HepG2 (cell line): ENCODE measurements at regions not wholly inside any gene's neighbourhood (a gene's known extent, or its start where the extent isn't known, plus 50 kb on each side); places are given as distances from the start of the nearest gene placed in this dataset.

Experiments used
- ATAC-seq: fragments of 200-7000 bp; cut with Tn5 transposase; 3 replicates; pipeline ENCODE4 v1.9.1; 2020; ENCODE audit warnings: mild to moderate bottlenecking, moderate library complexity
- BruUV-seq: library from RNA; stranded (reverse); fragments of 400-500 nt; replicated peaks from 2 replicates; lab custom pipeline; 2021; lab: Mats Ljungman, UMichigan
- CTCF ChIA-PET: fragments of 300-600 bp; formaldehyde crosslinking; extraction: SDS; loops from one replicate; lab custom pipeline; 2021; ENCODE audit warnings: low total read pairs, inconsistent platforms, low intra/inter-chr PET ratio; lab: Yijun Ruan, JAX
- POLR2A ChIA-PET: fragments of 350-600 bp; sonication (Branson Sonifier 250); formaldehyde crosslinking; loops from one replicate; lab custom pipeline; 2020; ENCODE audit warnings: antibody characterized with exemption, inconsistent platforms; lab: Yijun Ruan, JAX
- DNase-seq: peaks from one replicate; pipeline ENCODE4 v3.0.0-alpha.2; 2015; ENCODE audit warnings: low spot score
- FAIRE-seq: peaks from 3 replicates; lab custom pipeline; 2011; peaks lifted over from hg19 to GRCh38; lab: Jason Lieb, UNC
- H2AFZ ChIP-seq: one replicate; pipeline ENCODE4 v1.6.1; 2011; ENCODE audit warnings: low read length, inconsistent platforms
- H3K27ac ChIP-seq: fragments of 300-600 bp; 3 replicates; pipeline ENCODE4 v1.8.0; 2011; ENCODE audit warnings: mixed run types, mild to moderate bottlenecking, mixed read lengths, low read length, inconsistent platforms; ENCODE audit not compliant: insufficient read depth; ENCODE audit errors: extremely low read length
- H3K27me3 ChIP-seq, 2 experiments: fragments of 200-600 bp in 1 of 2; 2 replicates in 1 of 2; 3 replicates in 1 of 2; pipeline versions ENCODE4 v1.6.0 to v1.8.0; 2011; ENCODE audit warnings: low read length in 2 of 2, mild to moderate bottlenecking in 2 of 2, moderate library complexity in 2 of 2, inconsistent platforms in 1 of 2; ENCODE audit not compliant: insufficient read depth in 2 of 2, control insufficient read depth in 1 of 2
- H3K36me3 ChIP-seq, 2 experiments: fragments of 200-600 bp in 1 of 2; replicated peaks in 1 of 2; 2 replicates in 1 of 2; 3 replicates in 1 of 2; pipeline versions ENCODE4 v1.5.1 to v1.8.0; 2011; ENCODE audit warnings: low read length in 2 of 2, inconsistent platforms in 1 of 2; ENCODE audit not compliant: insufficient read depth in 2 of 2, control insufficient read depth in 1 of 2
- H3K4me1 ChIP-seq: 2 replicates; pipeline ENCODE4 v1.5.1; 2012; ENCODE audit warnings: low read length, inconsistent platforms; ENCODE audit not compliant: insufficient read depth
- H3K4me2 ChIP-seq: 2 replicates; pipeline ENCODE4 v1.6.0; 2011; ENCODE audit warnings: low read depth, low read length, inconsistent platforms
- H3K4me3 ChIP-seq, 3 experiments: fragments of 200-600 bp in 1 of 3; sonication (generic), shearing (Covaris generic) in 1 of 3; replicated peaks in 1 of 3; 2 replicates each; pipeline ENCODE4 v1.5.1; 2011 to 2016; ENCODE audit warnings: low read length in 3 of 3, inconsistent platforms in 2 of 3, low read depth in 2 of 3, mild to moderate bottlenecking in 2 of 3, control low read depth in 1 of 3, mixed read lengths in 1 of 3; ENCODE audit not compliant: insufficient read depth in 1 of 3
- H3K79me2 ChIP-seq: one replicate; pipeline ENCODE4 v1.6.1; 2011; ENCODE audit warnings: low read length, inconsistent platforms; ENCODE audit not compliant: insufficient read depth
- H3K9ac ChIP-seq: 2 replicates; pipeline ENCODE4 v1.6.0; 2011; ENCODE audit warnings: mild to moderate bottlenecking, low read depth, low read length, inconsistent platforms; ENCODE audit not compliant: insufficient read depth
- H3K9me3 ChIP-seq: 2 replicates; pipeline ENCODE4 v1.5.1; 2012; ENCODE audit warnings: mild to moderate bottlenecking, low read length
- H4K20me1 ChIP-seq: 2 replicates; pipeline ENCODE4 v1.6.0; 2011; ENCODE audit warnings: inconsistent platforms, mild to moderate bottlenecking, low read length, moderate library complexity; ENCODE audit not compliant: insufficient read depth
- ARHGAP35 ChIP-seq: sonication (generic); formaldehyde crosslinking; IDR thresholded peaks from 2 replicates; pipeline ENCODE4 v1.9.0; 2022; ENCODE audit warnings: mild to moderate bottlenecking, inconsistent platforms, moderate library complexity, missing genetic modification reagents, borderline replicate concordance
- BATF2 ChIP-seq: sonication (generic); formaldehyde crosslinking; IDR thresholded peaks from 2 replicates; pipeline ENCODE4 v1.8.0; 2022; ENCODE audit warnings: mild to moderate bottlenecking, missing genetic modification reagents, moderate library complexity
- CSRNP2 ChIP-seq: sonication (generic); formaldehyde crosslinking; conservative IDR thresholded peaks from 2 replicates; pipeline ENCODE4 v1.8.0; 2022; ENCODE audit warnings: low read depth, missing genetic modification reagents
- EP300 ChIP-seq, 3 experiments: sonication (generic) in 1 of 3; formaldehyde crosslinking in 1 of 3; IDR thresholded peaks; 2 replicates each; pipeline versions ENCODE4 v1.5.1 to v1.6.1; 2011 to 2020; ENCODE audit warnings: low read depth in 2 of 3, low read length in 2 of 3, borderline replicate concordance in 1 of 3, improper control_type of control experiment in 1 of 3, mild to moderate bottlenecking in 1 of 3, missing genetic modification reagents in 1 of 3, moderate library complexity in 1 of 3
- NFRKB ChIP-seq: fragments of 450-650 bp; IDR thresholded peaks from 2 replicates; pipeline ENCODE4 v1.6.1; 2017
- PAF1 ChIP-seq: IDR thresholded peaks from 2 replicates; pipeline ENCODE4 v1.6.1; 2016; ENCODE audit warnings: missing genetic modification reagents, missing compliant biosample characterization
- ZBTB8A ChIP-seq: sonication (generic); formaldehyde crosslinking; IDR thresholded peaks from 2 replicates; pipeline ENCODE4 v1.4.0; 2020; ENCODE audit warnings: mild to moderate bottlenecking, low read depth, missing genetic modification reagents, borderline replicate concordance
- ZMYM4 ChIP-seq: sonication (generic); formaldehyde crosslinking; IDR thresholded peaks from 2 replicates; pipeline ENCODE4 v1.8.1; 2023; ENCODE audit warnings: mild to moderate bottlenecking, missing genetic modification reagents
- ZNF256 ChIP-seq: sonication (generic); formaldehyde crosslinking; conservative IDR thresholded peaks from 2 replicates; pipeline ENCODE4 v1.4.0; 2020; ENCODE audit warnings: missing genetic modification reagents
- ZNF781 ChIP-seq: sonication (generic); formaldehyde crosslinking; IDR thresholded peaks from 2 replicates; pipeline ENCODE4 v1.5.1; 2020; ENCODE audit warnings: borderline replicate concordance, mild to moderate bottlenecking, missing genetic modification reagents; ENCODE audit errors: not compliant biosample characterization
- ZSCAN31 ChIP-seq: sonication (generic); formaldehyde crosslinking; IDR thresholded peaks from 2 replicates; pipeline ENCODE4 v1.5.0; 2020; ENCODE audit warnings: low read depth, mild to moderate bottlenecking, missing genetic modification reagents
- WGBS: methylation state at CpG from one replicate; pipeline ENCODE4 v1.1.6; 2017; ENCODE audit warnings: low lambda C conversion rate; 5-methylcytosine and 5-hydroxymethylcytosine counted together
- in situ Hi-C: cut with HindIII; loops from 2 replicates; pipeline ENCODE4 v1.10.0; 2017; ENCODE audit warnings: low pct_unique_long_range_greater_than_20kb; ENCODE audit not compliant: extremely low pct_ligation_motif_present
- intact Hi-C: fragments of 100-400 bp; cut with micrococcal nuclease; formaldehyde crosslinking; loops from one replicate; pipeline ENCODE4 v1.10.0; 2022; ENCODE audit not compliant: unreplicated experiment
- TF ChIP-seq, protein P1 (sequence below), 2 experiments: IDR thresholded peaks; 2 replicates each; pipeline ENCODE4 v1.6.1; 2011 to 2012; ENCODE audit warnings: low read length in 2 of 2, borderline replicate concordance in 1 of 2, low read depth in 1 of 2, mild to moderate bottlenecking in 1 of 2, moderate library complexity in 1 of 2

DNA sequence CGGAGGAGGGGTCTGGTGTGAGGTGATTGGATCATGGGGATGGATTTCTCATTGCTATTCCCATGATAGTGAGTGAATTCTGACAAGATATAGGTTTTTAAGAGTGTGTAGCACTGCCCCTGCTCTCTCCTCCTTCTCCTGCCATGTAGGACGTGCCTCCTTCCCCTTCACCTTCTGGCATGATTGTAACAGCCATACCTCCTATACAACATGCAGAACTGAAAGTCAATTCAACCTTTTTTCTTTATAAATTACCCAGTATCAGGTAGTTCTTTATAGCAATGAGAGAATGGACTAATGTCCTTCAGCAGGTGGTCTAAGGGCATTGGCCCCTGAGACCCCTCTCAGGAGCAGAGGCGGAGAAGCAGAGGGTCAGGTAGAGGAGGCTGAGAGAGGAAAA, 168.7 kb upstream of the ETV3 start:
- no peak overlapping the region for H3K4me2 ChIP-seq
- WGBS = 4% methylated on average over 3 of the region's 3 CpGs
- TF ChIP-seq ZNF256 (CRISPR knock-in tag) (no peak), BATF2 (CRISPR knock-in tag) (no peak), CSRNP2 (CRISPR knock-in tag) (no peak), ZSCAN31 (no peak), EP300 (IDR thresholded peaks at IDR 0.05; ENCODE audit: low read depth in 2 of 2, low read length in 2 of 2) (no peak), EP300 (CRISPR knock-in tag; IDR thresholded peaks at IDR 0.05; ENCODE audit: borderline replicate concordance) (no peak), ZNF781 (CRISPR knock-in tag) (no peak), NFRKB (no peak), ZMYM4 (no peak), PAF1 (CRISPR knock-in tag) (no peak), ARHGAP35 (CRISPR knock-in tag) (no peak), ZBTB8A (no peak)
- TF ChIP-seq, protein P1, sequence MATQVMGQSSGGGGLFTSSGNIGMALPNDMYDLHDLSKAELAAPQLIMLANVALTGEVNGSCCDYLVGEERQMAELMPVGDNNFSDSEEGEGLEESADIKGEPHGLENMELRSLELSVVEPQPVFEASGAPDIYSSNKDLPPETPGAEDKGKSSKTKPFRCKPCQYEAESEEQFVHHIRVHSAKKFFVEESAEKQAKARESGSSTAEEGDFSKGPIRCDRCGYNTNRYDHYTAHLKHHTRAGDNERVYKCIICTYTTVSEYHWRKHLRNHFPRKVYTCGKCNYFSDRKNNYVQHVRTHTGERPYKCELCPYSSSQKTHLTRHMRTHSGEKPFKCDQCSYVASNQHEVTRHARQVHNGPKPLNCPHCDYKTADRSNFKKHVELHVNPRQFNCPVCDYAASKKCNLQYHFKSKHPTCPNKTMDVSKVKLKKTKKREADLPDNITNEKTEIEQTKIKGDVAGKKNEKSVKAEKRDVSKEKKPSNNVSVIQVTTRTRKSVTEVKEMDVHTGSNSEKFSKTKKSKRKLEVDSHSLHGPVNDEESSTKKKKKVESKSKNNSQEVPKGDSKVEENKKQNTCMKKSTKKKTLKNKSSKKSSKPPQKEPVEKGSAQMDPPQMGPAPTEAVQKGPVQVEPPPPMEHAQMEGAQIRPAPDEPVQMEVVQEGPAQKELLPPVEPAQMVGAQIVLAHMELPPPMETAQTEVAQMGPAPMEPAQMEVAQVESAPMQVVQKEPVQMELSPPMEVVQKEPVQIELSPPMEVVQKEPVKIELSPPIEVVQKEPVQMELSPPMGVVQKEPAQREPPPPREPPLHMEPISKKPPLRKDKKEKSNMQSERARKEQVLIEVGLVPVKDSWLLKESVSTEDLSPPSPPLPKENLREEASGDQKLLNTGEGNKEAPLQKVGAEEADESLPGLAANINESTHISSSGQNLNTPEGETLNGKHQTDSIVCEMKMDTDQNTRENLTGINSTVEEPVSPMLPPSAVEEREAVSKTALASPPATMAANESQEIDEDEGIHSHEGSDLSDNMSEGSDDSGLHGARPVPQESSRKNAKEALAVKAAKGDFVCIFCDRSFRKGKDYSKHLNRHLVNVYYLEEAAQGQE (IDR thresholded peaks at IDR 0.05; ENCODE audit: borderline replicate concordance in 1 of 2, low read depth in 1 of 2, low read length in 2 of 2) = no peak
- TF ChIP-seq, all 625 proteins: peak for 0
- H3K9me3 ChIP-seq = no peaks in the 10 kb centered on the region
- peaks cover 9% of the 10 kb centered on the region; the same call in 1 of the 2 replicates for H3K4me1 ChIP-seq
- in situ Hi-C loops (loop anchor here (5.0 kb wide), 1 partner anchor 115 kb away; no protein-coding TSS in a partner anchor), intact Hi-C loops (no loop called here)
- FAIRE-seq = no peak
- H3K27me3 ChIP-seq = peaks cover 0 to 2% of the 10 kb centered on the region in 2 experiments; a peak in 1 of 5 replicates
- CTCF ChIA-PET = no interaction called here
- H3K79me2 ChIP-seq = no peaks in the 10 kb centered on the region
- POLR2A ChIA-PET = no interaction called here
- no peak overlapping the region for H3K4me3 ChIP-seq
- H3K9ac ChIP-seq = no peak overlapping the region
- no peak overlapping the region for H2AFZ ChIP-seq
- H3K27ac ChIP-seq = no peak overlapping the region
- no peaks in the 10 kb centered on the region for H4K20me1 ChIP-seq
- no peak for DNase-seq
- no peak for ATAC-seq
- no peaks in the 10 kb centered on the region for H3K36me3 ChIP-seq
- BruUV-seq = no TSS peak
